GM21390 (cell line): ENCODE measurements at regions not wholly inside any gene's neighbourhood (a gene's known extent, or its start where the extent isn't known, plus 50 kb on each side); places are given as distances from the start of the nearest gene placed in this dataset.
"Not testable (repeated sequence)": the region's sequence is repeated elsewhere in the genome, so short reads cannot be mapped to it uniquely, and the experiment has no call there.

ENCODE experiments used
- ATAC-seq: cut with Tn5 transposase; IDR thresholded peaks from one replicate; pipeline ENCODE4 v1.9.1; 2021; ENCODE audit not compliant: unreplicated experiment

DNA sequence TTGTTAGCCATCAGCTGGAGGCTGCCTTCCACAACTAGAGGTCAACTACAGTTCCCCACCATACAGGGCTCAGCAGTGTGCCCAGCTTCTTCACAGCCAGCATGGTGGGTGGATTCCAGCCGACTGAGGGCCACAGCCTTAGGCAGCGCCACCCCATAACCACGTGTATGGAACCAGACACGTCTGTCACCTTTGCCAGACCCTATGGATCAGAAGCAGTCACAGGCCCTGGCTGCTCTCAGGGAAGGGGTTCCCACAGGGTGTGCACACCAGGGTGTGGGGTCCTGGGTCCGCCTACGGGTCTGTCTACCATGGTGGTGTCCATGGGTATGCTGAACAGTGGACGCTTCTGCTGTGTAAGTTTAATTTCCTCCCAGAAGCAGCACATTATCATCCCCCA, 265.0 kb upstream of the FOXF1 start:
- ATAC-seq = no peak

DNA sequence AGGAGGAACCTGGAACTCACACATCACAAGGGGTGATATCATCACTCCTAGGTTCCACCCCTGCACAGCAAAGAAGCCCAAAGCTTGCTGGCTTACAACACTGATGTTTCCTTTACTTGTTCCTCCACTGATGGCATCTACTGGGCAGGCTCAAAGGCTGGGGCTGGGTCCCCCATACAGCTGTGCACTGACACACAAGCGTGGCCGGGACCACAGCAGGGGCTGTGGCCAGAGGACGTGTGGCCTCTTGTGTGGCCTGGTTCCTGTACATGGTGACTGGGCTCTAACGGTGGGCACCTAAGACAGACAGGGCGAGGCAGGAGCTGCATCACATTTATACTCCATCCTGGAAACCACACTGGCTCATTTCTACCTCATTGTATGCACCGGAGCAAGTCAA, 264.4 kb upstream of the FOXF1 start:
- ATAC-seq = no peak

- ATAC-seq = no peak
Observed at GRCh38 chr16:86248310-86248905, 261.9 kb upstream of the FOXF1 start.

- no peak for ATAC-seq
Observed at GRCh38 chr16:86249631-86250030, 260.7 kb upstream of the FOXF1 start.

GRCh38 chr16:86251682-86252081, 258.6 kb upstream of the FOXF1 start:
- no peak for ATAC-seq

DNA sequence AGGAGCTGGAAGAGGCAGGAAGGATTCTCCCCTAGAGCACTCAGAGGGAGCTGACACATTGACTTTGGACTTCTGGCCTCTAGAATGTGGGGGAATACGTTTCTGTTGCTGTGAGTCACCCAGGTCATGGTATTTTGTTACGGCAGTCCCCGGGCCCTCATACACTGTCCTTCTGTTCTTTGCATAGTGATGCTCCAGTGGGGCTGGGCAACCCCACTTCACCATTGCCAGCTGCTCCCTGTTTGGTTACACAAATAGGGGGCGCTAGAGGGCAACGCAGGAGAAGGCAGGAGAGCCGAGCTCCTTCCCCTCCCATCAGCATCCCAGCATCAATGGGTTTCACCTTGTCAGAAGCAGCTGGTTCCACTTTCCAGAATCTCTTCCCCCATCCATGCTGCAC, 257.7 kb upstream of the FOXF1 start:
- no peak for ATAC-seq

DNA sequence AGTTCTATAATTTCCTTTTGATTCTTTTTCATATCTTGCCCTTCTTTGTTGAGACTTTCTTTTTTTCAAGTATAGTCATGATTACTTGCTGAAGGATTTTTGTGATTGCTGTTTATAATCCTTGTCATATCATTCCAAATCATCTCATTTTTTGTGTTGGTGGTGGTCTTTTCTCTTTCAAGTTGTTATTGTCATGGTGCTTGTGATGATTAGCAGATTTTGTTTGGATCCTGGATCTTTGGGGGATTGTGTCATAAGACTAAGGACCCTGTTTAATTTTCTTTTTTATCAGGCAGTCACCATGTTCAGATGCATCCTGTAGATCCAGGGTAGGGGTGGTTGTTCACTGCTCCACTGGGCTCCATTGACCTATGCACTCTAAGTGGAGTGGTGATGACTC, 254.4 kb upstream of the FOXF1 start:
- ATAC-seq = no peak

- ATAC-seq = no peak
Observed at GRCh38 chr16:86256995-86257394, 253.3 kb upstream of the FOXF1 start.

DNA sequence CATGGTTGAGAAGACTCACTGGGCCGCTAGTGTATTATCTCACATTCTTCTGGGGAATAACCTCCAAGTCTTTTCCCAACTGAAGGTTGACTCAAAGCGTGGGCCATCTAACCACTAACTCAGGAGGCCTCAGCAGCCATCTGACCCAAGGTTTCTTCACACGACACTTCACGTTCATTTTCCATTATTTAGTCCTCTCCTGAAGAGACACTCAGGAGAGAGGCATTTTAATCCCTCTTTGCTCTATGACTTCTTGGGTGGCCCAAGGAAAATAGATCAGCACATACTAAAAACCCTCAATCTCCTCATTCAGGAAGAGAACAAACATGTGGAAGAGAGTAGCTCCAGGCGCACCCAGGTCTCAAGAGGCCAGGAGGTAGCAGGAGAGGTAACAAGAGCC, 252.8 kb upstream of the FOXF1 start:
- no peak for ATAC-seq

GRCh38 chr16:86258713-86259112, 251.6 kb upstream of the FOXF1 start:
- no peak for ATAC-seq

GRCh38 chr16:86259499-86259898, 250.8 kb upstream of the FOXF1 start:
- ATAC-seq = no peak

DNA sequence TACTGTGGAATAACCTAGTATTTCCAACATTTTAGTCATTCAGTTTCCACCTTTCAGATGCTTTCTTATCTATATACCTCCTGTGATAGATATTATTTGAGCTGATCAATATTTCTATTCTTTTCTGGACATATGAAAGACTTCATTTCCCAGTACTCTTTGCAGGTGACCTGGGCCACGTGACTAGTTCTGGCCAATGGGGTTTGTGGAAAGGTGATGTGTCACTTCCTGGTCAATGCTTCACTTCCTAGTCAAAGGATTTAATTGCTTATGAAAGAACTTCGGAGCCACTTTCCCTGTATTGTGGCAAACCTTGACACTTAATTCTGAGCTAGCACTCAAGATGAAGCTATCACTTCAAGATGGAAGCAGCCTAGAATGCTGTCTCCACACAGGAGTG, 248.9 kb upstream of the FOXF1 start:
- no peak for ATAC-seq

DNA sequence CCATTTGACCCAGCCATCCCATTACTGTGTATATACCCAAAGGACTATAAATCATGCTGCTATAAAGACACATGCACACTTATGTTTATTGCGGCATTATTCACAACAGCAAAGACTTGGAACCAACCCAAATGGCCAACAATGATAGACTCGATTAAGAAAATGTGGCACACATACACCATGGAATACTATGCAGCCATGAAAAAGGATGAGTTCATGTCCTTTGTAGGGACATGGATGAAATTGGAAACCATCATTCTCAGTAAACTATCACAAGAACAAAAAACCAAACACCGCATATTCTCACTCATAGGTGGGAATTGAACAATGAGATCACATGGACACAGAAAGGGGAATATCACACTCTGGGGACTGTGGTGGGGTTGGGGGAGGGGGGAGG, 242.7 kb upstream of the FOXF1 start:
- ATAC-seq = not testable (repeated sequence)

DNA sequence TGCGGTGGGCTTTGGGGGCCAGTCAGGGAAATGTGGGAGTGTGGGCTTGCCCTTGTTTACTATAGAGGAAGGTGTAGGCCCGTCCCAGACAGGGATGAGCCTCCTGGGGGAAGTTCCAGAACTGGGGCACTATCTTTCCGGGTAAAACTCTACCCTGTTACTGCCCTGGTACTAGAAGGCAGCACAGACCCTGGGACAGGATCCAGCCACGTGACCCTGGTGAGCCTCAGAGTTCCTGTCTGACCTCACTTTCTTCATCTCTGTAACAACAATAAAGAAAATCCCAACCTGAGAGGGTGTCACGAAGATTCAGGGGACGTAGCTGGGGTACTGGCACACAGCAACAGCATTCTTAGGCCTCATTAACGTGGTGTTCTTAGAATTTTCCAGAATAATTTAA, 239.6 kb upstream of the FOXF1 start:
- ATAC-seq = no peak

DNA sequence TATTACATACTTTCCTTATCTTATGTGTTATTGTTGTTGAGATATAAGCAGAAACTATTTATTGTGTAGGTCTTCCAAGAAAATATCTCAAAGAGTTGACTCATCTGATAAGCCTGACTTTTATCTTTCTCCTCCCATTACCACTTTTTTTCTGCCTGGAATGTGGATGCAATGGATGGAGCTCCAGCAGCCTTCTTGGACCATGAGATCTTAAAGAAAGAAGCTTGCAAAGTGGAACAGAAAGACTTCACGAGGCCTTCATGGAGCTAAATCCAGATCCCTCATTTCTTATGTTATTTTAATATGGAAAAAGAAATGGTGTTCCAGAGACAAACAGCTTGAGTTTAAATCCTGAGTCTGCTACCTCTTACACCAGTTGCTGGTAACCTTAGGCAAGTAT, 237.6 kb upstream of the FOXF1 start:
- ATAC-seq = no peak

DNA sequence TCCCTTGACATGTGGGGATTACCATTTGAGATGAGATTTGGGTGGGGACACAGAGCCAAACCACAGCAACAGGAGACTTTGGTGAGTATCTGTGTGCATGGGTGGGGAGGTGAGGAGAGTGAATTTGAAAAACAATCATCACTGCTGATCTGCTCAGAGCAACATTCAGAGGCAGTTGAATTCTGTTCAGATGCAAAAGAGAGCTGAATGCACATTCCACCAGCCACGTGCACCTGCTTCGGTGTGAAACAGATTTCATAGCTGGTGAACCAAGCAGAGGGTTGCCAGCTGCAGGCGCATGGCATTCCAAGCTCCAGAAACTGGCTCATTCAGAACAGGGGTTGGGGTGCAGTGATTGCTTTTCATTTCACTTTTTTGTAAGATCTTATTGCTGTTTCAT, 233.1 kb upstream of the FOXF1 start:
- ATAC-seq = no peak

DNA sequence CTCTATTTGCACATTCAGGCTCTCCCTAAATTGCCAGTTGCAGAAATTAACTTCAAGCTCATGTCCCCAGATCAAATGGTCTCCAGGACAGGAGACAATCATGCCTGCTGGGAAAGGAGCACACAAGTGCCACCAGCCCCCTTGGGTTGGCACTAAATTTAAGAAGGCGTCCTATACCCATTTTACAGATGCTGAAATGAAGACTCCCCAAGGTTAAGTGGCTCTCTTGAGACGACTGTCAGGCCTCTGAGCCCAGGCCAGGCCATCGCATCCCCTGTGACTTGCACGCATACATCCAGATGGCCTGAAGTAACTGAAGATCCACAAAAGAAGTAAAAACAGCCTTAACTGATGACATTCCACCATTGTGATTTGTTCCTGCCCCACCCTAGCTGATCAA, 232.5 kb upstream of the FOXF1 start:
- not testable (repeated sequence) for ATAC-seq

- no peak for ATAC-seq
Observed at GRCh38 chr16:86281421-86281820, 228.9 kb upstream of the FOXF1 start.

- ATAC-seq = no peak
Observed at GRCh38 chr16:86283944-86284343, 226.4 kb upstream of the FOXF1 start.

DNA sequence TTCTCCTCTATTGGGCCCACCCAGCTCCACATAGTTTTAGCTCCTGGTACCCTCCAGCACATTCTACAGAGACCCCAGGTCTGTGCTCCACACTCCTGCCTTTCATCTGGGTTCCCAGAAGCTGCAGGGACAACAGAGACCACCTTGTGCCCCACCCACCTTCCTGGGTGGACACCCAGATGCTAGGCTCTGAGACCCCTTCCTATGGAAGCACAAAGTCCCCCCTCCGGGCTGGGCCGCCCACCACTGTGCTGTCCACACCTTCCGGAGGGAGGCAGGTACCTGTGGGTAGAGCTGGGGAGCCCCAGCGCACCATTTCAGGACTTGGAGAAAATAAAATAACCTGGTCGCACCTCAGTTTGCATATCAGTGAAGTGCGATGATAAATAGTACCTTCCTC, 224.9 kb upstream of the FOXF1 start:
- no peak for ATAC-seq

DNA sequence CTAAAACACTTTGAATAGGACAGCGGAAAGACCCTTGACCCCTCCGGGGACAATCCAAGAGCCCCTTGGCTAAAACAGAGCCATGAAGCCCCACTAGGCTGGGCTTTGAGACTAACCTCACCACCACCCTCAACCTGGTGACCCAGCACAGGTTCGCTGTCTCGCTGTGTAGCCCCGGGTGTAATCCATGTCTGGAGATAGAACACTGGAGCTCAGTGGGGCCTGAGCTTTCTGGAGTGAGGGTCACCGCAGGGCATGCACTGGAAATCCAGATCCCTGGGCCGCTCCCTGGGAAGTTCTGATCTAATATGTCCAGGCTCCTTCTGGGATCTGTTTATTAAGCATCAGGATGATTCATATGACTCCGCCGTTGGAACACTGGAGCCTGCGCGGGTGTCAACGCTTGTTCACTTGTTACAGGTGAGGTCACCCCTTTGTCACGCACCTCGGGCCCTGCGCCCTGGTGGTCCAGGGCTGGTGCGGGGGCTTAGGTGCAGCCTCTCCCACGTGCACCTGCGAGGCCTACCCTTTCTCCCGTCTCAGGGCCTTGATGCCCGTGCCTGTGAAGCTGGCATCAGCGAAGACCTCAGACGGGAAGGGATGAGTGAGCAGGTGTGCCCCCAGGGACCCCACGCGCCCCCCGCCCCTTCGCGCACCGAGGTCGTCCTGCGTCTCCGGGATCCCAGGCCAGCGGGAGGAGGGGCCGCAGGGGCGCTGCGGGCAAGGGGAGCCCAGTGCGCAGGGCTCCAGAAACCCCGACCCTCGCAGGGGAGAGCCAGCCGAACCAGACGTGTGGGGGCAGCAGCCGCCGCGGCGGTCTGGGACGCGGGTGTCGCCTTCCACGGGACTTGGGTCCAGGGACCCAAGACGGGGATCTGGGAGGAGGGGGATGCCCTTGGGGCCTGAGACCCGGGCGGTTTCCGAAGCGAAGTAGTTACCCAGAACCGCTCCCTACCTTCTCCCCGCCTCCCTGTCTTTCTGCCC, 224.1 kb upstream of the FOXF1 start:
- ATAC-seq = no peak

DNA sequence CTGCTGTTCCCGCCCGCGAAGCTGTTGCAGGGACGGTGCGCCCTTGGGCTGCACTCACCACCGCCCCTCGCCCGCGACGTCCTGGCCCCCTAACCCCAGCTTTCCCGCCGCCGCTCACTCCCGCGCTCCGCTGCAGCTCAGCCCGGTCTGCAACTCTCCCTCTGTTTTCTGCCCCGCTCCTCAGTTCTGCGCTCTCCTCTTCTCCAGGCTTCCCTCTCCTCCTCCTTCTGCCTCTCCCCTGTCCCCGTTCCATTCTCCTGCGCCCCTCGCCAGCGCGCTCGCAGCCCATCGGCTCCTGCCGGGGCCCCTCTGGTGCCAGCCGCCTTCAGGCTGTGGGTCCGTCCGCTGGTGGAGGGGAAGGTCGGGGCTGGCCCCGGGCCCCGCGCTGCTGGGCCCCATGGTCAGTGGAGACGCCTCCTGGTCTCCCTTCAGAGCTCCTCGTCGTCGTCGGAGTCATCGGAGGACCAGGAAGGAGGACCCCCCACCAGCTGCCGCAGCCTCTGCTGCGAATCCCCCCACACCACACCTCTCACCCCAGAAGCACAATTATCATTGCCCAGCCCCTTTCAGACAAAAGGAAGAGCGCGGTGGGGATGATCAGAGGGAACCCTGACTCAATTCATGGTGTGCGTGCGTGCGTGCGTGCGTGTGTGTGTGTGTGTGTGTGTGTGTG, 223.2 kb upstream of the FOXF1 start:
- ATAC-seq = no peak
